ENCODE measurements at regions not wholly inside any gene's neighbourhood (a gene's known extent, or its start where the extent isn't known, plus 50 kb on each side); places are given as distances from the start of the nearest gene placed in this dataset.

DNA sequence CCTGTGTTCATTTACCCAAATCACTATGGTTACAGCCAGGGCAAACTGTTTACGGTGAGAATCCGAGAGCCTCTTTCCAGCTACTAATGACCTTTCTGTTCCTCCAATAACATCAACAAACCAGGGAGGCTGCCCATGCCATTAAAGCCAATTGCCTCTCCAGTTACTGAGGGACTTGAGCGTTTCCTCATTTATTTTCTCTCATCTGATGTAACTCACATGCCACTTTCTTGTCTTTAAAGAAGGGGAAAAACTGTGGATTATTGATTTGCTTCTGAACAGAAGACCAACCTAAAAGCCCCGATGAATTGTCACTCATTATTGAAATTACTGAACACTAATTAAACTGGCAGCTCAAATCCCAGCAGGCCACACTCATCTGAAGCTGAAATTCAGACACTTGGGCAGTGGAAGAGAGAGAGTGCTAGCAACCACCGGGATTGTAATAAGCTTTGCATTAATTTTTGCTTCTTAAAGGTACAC is 595.8 kb upstream of the MKI67 start:
- no peak for DNase-seq

DNA sequence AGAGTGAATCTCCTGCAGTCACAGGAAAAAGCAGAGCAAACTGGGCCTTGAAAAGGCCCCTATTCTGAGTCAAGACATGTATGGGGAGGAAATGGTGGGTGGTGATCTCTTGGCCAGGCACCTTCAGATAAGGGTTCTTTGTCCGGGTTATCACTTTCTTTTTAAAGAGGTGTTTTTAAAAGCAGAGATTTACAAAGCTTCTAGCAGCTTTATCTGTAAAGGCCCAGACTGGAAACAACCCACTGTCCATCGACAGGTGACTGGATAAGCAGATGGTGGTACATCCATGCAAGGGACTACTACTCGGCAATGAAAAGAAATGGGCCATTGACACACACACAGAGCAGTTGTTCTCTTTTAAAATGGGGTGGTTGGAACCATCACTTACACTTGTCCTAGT is 596.7 kb upstream of the MKI67 start:
- DNase-seq: no peak

GRCh38 chr10:128723631-128724205 is 597.5 kb upstream of the MKI67 start:
- no peak for DNase-seq

DNA sequence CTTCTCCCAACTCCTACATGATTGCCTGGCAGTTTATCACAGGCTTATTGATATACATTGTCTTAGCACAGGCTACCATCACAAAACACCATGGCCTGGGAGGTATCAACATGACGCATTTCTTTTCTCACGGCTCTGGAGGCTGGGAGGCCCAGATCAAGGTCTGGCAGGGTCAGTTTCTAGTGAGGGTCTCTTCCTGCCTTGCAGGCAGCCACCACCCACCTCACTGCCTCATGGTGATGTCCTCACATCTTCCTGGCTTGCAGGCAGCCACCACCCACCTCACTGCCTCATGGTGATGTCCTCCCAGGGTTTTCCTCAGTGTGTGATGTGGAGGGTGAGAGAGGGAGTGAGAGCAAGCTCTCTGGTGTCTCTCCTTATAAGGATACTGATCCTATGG is 599.3 kb upstream of the MKI67 start:
- DNase-seq: no peak

GRCh38 chr10:128727114-128727513 is 600.9 kb upstream of the MKI67 start:
- DNase-seq: no peak

DNA sequence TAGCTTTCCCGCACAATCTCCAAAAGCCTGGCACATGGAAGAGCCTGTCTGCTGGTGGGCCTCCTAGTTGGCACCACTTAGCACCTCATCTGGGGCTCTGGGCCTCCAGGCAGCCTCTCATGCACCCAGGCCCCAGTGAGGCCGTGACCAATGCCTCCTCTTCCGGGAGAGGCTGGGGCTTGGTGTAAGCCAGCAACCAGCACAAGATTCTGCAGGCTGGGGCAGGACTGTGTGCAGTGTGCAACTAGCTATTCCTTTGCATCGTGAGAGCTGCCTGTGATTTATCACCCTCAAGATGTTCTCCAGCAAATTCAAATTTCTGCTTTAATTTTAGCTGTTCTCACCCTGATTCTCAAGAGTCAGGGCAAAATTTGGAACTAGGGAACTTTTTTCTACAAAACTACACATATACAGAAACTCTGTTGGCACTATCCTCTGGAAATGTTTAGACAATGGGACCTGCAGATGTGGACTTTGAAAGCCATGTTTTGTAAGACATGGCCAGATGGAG is 603.7 kb upstream of the MKI67 start:
- DNase-seq: no peak

- no peak for DNase-seq
These were observed 604.7 kb upstream of the MKI67 start for GRCh38 chr10:128730922-128731321.

- no peak for DNase-seq
These were observed 607.9 kb upstream of the MKI67 start for GRCh38 chr10:128734161-128734560.

- DNase-seq: no peak
These were observed 608.5 kb upstream of the MKI67 start for GRCh38 chr10:128734734-128735133.

DNA sequence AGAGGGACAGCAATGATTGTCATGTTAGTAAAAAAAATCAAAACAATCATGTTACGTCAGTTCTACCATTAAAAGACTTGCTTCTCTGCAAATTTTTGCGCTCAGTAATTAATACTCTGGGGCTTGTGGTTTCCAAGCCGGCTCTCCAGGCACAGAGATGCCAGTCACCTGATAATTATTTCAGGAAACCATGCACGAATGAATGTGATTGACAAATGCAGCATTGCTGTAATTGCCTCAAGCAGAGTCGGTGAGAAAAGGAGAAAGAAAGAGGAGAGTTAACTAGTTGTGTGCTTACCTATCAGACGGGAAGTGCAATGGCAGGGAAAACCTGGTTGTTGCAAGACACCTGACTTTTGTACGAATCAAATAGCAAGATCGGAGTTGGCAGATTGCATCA is 609.8 kb upstream of the MKI67 start:
- DNase-seq: no peak

GRCh38 chr10:128738386-128738915 is 612.2 kb upstream of the MKI67 start:
- DNase-seq: no peak

GRCh38 chr10:128739930-128740329 is 613.7 kb upstream of the MKI67 start:
- DNase-seq: no peak

- DNase-seq: no peak
These were observed 615.0 kb upstream of the MKI67 start for GRCh38 chr10:128741180-128741579.

- no peak for DNase-seq
These were observed 615.5 kb upstream of the MKI67 start for GRCh38 chr10:128741680-128742079.

- no peak for DNase-seq
These were observed 617.9 kb upstream of the MKI67 start for GRCh38 chr10:128744092-128744491.

DNA sequence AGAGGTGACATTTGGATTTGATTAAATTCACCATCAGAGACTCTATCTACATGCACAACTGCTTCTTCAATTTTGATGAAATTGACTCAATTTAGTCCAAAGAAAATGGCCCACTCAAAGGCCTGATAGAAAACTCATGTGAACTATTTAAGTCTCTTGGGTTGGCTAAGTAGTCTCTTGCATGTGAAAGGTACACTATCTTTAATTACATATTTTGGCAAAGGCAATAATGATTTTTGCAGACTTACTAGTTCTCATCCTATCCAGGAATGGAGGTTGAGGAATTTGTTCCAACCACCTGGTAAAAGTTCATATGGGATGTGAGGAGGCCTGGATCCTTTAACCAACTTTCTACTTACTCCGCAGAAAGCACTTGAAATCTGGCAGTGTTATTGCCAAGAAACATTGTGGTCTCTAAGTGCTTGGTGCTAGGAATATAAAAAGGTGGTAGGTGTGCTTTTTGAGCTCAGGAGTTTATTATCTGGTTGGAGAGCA is 618.6 kb upstream of the MKI67 start:
- no peak for DNase-seq

DNA sequence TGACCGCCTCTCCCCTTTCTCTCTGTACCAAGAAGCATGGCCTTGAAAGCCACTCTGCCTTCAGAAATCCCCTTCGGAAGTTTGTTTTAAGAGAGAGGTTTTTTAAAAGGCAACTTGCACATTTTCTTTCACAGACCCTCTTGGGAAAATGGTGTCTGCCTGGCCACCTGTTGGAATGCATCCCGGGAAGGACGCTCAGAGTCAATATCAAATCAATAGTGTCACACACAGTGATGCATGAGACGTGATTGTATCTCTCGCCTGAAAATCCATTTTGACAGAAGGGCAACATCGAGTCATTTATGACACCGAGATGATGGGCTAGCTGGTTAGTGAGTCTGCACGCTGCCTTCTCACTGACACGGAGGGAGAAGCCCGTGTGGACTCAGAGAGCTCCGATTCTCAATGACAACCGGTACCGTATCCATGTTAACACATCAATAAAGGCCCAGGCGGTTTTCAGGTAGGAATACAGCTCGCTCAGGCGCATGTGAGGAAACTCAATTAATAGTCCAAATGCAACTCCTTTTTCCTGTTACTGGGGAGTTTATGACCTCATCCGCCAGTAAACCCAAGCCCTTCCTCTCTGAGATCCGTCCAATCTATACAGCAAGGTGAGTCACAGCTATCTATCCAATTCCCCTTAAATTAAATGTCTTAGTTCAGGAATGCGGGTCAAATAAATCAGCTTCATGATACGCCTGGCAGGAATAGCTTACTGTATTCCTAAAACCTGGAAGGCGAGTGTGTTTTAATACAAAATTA is 621.5 kb upstream of the MKI67 start:
- DNase-seq: no peak

DNA sequence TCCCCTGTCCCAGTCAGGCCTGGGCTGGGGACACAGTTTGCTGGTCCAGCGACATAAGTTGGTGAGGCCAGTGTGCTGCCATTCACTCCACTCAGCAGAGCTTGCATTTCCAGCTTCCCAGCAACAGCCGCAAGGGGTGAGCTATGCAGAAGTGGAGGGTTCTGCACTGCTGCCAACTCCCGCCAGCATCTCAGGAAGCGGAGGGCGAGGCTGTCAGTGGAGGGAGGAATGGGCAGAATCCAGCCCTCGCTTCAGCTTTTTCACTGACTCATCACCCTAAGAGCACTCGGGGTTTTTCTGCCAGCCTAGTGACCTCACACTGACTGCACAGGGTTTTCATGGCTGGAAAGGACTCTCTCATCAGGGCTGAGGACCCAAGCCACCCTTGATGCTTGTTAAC is 625.1 kb upstream of the MKI67 start:
- no peak for DNase-seq

DNA sequence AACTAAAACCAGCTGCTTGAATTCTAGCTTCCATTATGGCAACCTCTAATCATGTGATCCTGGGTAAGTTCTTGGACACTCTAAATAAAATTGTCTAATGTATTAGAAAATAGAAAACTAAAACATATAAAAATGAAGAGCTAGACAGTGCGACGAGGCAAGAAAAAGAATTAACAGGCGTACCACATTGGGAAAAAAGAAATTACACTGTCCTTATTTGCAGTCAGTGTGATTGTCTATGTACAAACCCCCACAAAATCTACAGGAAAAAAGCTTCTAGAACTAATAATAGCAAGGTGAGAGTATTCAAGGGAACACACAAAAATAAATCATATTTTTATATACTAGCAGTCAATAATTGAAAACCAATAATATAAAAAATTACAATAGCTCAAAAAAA is 625.6 kb upstream of the MKI67 start:
- DNase-seq: no peak

DNA sequence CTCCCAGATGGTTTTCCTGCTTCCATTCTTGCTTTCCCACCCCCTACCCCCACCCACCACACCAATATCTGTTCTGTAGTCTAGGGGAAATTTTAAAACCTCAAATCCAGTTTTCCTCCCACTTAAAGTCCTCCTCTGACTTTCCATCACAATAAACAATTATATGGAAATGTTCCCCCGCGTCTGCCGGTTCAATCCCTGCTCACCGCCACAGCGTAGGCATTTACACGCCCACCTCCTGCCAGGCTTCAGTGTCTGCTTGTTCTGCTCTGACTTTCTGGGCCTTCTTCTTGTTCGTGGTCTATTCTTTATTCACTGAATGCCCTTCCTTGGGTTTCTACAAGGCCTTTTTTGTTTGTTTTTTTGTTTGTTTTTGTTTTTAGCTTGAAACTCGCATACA is 633.0 kb upstream of the MKI67 start:
- no peak for DNase-seq

GRCh38 chr10:128763588-128763987 is 637.4 kb upstream of the MKI67 start:
- DNase-seq: no peak

DNA sequence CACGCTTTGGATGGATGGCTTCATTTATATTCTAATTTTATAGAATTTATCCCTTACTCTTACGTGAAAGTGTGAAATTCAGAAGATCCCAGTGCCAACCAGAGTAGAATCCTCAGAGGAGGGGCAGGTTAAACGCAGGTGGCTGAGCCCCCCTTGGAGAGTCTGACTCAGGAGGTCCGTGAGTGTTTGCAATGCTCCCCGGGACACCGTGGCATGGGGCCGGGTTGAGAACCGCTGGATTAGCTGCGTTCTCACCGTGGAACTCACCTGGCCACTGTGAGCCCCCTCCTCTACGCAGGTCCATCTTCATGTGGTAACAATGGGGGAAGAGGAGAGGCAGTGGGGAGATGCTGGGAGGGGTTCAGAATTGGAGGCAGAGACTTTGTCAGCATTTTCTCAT is 638.0 kb upstream of the MKI67 start:
- DNase-seq: no peak

DNA sequence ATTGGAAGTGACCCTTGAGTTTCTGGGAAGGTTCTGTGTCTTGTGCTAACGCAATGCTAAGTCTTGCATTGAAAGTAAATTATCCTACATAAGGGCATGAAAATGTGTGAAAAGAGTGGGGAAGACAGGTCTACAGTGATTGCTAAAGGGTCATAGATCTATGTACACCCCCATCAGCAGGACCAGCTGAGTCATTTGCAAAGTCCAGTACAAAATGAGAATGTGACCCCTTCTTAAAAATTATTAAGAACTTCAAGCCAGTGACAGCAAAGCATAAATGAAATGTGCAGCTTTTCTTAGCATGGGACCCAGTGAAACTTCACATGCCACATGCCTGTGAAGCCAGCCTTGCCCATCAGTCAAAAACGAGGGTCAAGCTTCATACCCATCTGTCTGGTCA is 640.7 kb upstream of the MKI67 start:
- DNase-seq: no peak

DNA sequence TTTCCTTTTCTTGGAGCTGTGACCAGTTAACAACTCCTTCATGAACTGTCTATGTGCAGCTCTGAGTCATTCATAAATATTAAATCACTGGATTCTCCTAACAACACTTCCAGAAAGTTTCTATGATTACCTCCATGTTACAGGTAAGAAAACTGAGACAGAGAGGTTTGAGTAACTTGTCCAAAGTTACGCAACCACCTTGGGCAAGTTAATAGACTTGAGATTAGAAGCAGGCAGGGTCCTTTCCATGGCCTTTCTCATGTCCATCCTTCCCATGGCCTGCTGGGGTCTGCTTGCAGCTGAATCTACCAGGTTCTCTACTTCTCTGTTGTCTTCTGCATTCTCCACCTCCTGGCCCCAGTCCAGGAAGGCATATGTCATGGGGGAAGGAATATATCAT is 648.8 kb upstream of the MKI67 start:
- no peak for DNase-seq
